ENCODE measurements at regions not wholly inside any gene's neighbourhood (a gene's known extent, or its start where the extent isn't known, plus 50 kb on each side); places are given as distances from the start of the nearest gene placed in this dataset.

DNA sequence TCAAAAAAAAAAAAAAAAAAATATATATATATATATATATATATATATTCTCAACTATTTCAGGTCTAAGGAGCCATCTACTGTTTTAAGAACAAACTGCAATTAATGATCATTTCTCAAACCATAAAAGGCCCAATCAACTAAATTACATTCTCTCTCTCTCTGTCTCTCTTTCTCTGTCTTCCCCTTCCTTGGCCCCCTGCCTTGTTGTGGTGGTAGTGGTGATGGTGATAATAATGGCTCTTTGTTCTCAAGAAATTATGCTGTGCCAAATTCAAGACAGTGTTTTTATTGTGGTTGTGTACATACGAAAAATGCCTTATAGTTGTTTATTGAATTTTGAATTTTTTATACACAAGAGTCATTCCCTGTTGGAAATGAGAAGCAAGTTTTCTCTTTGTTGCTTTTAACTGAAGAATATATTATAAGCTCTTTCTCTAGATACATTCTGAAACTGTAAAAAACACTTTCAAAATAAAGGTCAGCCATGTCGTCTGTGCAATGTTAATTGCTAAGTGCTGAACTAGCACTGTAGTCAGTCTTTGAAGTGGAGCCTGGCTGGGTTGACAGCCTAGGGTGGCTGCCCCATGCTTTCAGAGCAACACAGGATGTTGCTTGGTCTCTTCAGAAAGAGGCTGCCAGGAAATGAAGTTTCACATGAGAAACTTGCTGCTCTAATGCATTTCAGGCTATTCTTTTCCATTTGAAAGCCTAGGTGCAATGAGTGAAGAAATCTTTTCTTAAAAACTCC, 96.0 kb downstream of the HINT1 start:
- TF ChIP-seq, protein P1, sequence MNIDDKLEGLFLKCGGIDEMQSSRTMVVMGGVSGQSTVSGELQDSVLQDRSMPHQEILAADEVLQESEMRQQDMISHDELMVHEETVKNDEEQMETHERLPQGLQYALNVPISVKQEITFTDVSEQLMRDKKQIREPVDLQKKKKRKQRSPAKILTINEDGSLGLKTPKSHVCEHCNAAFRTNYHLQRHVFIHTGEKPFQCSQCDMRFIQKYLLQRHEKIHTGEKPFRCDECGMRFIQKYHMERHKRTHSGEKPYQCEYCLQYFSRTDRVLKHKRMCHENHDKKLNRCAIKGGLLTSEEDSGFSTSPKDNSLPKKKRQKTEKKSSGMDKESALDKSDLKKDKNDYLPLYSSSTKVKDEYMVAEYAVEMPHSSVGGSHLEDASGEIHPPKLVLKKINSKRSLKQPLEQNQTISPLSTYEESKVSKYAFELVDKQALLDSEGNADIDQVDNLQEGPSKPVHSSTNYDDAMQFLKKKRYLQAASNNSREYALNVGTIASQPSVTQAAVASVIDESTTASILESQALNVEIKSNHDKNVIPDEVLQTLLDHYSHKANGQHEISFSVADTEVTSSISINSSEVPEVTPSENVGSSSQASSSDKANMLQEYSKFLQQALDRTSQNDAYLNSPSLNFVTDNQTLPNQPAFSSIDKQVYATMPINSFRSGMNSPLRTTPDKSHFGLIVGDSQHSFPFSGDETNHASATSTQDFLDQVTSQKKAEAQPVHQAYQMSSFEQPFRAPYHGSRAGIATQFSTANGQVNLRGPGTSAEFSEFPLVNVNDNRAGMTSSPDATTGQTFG (tag by site-specific recombination; IDR thresholded peaks at IDR 0.05; ENCODE audit: borderline replicate concordance): no peak
- no peak for TF ChIP-seq GLI2 (tag by site-specific recombination; IDR thresholded peaks at IDR 0.05; ENCODE audit: borderline replicate concordance, low read depth)
- no peak for TF ChIP-seq ZNF701 (tag by site-specific recombination; IDR thresholded peaks at IDR 0.05)
- no peak for TF ChIP-seq ZIC2 (tag by site-specific recombination; IDR thresholded peaks at IDR 0.05)
- TF ChIP-seq ZNF501 (tag by site-specific recombination; IDR thresholded peaks at IDR 0.05): no peak
- TF ChIP-seq ZNF571 (tag by site-specific recombination; IDR thresholded peaks at IDR 0.05): no peak
- TF ChIP-seq, protein P2, sequence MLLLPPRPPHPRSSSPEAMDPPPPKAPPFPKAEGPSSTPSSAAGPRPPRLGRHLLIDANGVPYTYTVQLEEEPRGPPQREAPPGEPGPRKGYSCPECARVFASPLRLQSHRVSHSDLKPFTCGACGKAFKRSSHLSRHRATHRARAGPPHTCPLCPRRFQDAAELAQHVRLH (tag by site-specific recombination; IDR thresholded peaks at IDR 0.05): no peak
- Histone ChIP-seq H3K4me1 (ENCODE audit: control insufficient read depth, insufficient read depth, low read length) (no peaks in the 10 kb centered on the region), H3K36me3 (ENCODE audit: control insufficient read depth in 2 of 2, insufficient read depth in 1 of 2, low read length in 2 of 2) (no peaks in the 10 kb centered on the region), H3K4me3 (ENCODE audit: low read depth, low read length) (no peak overlapping the region), H3K27ac (ENCODE audit: extremely low read depth, low read depth, low read length) (no peak overlapping the region), H3K9me3 (ENCODE audit: control insufficient read depth, insufficient read depth, low read depth, low read length) (no peaks in the 10 kb centered on the region)
- POLR2A ChIA-PET: no interaction called here
- CTCF ChIA-PET: interaction anchor here (0.6 kb wide), 1 partner anchor 22 kb away, joined by 3 read pairs; no protein-coding TSS in a partner anchor

DNA sequence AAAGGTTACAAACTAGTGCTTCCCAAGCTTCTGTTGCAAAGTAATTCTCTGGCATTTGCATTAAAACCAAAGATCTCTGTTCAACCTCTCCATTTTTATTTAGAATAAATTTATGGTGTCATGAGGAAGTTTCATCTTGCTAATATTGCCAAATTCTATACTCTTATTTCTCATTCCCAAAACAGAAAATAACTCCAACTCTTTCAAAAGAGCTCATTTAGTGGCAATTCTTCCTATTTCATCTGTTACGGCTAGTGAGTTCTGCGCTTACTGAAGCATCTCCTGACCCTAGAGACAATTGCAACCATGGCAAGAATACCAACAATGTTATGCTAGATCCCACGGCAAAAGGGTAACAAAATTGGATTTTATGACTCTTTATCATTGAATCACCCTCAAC, 97.0 kb downstream of the HINT1 start:
- POLR2A ChIA-PET: no interaction called here

DNA sequence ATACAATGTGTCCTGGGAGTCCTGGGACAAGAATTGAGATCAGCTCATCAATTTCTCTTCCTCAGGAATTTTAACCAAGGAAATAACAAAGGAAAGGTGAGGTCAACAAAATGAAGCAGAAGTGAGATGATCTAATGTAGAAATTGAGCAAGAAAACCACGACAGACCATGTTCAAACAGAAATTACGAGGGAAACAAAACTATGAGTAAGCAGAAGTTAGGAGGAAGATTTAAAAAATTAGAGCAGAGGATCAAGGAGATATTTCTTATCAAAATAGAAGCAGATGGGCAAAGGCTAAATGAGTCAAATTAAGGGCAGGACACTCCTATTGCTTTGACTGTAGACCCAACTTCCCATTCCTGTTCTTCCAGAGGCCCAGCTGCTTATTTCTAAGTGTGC, 97.4 kb downstream of the HINT1 start:
- Histone ChIP-seq H3K36me3 (ENCODE audit: control insufficient read depth in 2 of 2, insufficient read depth in 1 of 2, low read length in 2 of 2) (no peaks in the 10 kb centered on the region), H3K4me1 (ENCODE audit: control insufficient read depth, insufficient read depth, low read length) (no peaks in the 10 kb centered on the region), H3K27ac (ENCODE audit: extremely low read depth, low read depth, low read length) (no peak overlapping the region), H3K9me3 (ENCODE audit: control insufficient read depth, insufficient read depth, low read depth, low read length) (no peaks in the 10 kb centered on the region), H3K4me3 (ENCODE audit: low read depth, low read length) (no peak overlapping the region)
- ChIA-PET CTCF (no interaction called here), POLR2A (no interaction called here)
- no peak for TF ChIP-seq SCRT2 (tag by site-specific recombination; IDR thresholded peaks at IDR 0.05)
- no peak for TF ChIP-seq ZNF677 (tag by site-specific recombination; IDR thresholded peaks at IDR 0.05)
- TF ChIP-seq SP2 (tag by site-specific recombination; IDR thresholded peaks at IDR 0.05): no peak
- TF ChIP-seq ZNF302 (tag by site-specific recombination; IDR thresholded peaks at IDR 0.05; ENCODE audit: low read depth): no peak
- TF ChIP-seq, protein P3, sequence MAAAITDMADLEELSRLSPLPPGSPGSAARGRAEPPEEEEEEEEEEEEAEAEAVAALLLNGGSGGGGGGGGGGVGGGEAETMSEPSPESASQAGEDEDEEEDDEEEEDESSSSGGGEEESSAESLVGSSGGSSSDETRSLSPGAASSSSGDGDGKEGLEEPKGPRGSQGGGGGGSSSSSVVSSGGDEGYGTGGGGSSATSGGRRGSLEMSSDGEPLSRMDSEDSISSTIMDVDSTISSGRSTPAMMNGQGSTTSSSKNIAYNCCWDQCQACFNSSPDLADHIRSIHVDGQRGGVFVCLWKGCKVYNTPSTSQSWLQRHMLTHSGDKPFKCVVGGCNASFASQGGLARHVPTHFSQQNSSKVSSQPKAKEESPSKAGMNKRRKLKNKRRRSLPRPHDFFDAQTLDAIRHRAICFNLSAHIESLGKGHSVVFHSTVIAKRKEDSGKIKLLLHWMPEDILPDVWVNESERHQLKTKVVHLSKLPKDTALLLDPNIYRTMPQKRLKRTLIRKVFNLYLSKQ (tag by site-specific recombination; IDR thresholded peaks at IDR 0.05; ENCODE audit: borderline replicate concordance): no peak
- TF ChIP-seq, protein P4, sequence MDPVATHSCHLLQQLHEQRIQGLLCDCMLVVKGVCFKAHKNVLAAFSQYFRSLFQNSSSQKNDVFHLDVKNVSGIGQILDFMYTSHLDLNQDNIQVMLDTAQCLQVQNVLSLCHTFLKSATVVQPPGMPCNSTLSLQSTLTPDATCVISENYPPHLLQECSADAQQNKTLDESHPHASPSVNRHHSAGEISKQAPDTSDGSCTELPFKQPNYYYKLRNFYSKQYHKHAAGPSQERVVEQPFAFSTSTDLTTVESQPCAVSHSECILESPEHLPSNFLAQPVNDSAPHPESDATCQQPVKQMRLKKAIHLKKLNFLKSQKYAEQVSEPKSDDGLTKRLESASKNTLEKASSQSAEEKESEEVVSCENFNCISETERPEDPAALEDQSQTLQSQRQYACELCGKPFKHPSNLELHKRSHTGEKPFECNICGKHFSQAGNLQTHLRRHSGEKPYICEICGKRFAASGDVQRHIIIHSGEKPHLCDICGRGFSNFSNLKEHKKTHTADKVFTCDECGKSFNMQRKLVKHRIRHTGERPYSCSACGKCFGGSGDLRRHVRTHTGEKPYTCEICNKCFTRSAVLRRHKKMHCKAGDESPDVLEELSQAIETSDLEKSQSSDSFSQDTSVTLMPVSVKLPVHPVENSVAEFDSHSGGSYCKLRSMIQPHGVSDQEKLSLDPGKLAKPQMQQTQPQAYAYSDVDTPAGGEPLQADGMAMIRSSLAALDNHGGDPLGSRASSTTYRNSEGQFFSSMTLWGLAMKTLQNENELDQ (tag by site-specific recombination; IDR thresholded peaks at IDR 0.05; ENCODE audit: low read depth): no peak
- no peak for TF ChIP-seq HOXD13 (CRISPR knock-in tag; IDR thresholded peaks at IDR 0.05; ENCODE audit: borderline replicate concordance)
- no peak for TF ChIP-seq TCF7L2 (IDR thresholded peaks at IDR 0.05; ENCODE audit: borderline replicate concordance, low read depth, low read length)
- TF ChIP-seq ZNF16 (tag by site-specific recombination; IDR thresholded peaks at IDR 0.05; ENCODE audit: low read depth): no peak

More for the DNA sequence above, 97.0 kb downstream of the HINT1 start:
- Histone ChIP-seq H3K4me3 (ENCODE audit: low read depth, low read length) (no peak overlapping the region), H3K27ac (ENCODE audit: extremely low read depth, low read depth, low read length) (no peak overlapping the region), H3K4me1 (ENCODE audit: control insufficient read depth, insufficient read depth, low read length) (no peaks in the 10 kb centered on the region), H3K36me3 (ENCODE audit: control insufficient read depth in 2 of 2, insufficient read depth in 1 of 2, low read length in 2 of 2) (no peaks in the 10 kb centered on the region), H3K9me3 (ENCODE audit: control insufficient read depth, insufficient read depth, low read depth, low read length) (no peaks in the 10 kb centered on the region)
- TF ChIP-seq ZXDB (tag by site-specific recombination; IDR thresholded peaks at IDR 0.05): no peak
- TF ChIP-seq ZNF19 (tag by site-specific recombination; IDR thresholded peaks at IDR 0.05; ENCODE audit: low read depth): no peak
- CTCF ChIA-PET: no interaction called here
